ENCODE measurements at regions not wholly inside any gene's neighbourhood (a gene's known extent, or its start where the extent isn't known, plus 50 kb on each side); places are given as distances from the start of the nearest gene placed in this dataset.

DNA sequence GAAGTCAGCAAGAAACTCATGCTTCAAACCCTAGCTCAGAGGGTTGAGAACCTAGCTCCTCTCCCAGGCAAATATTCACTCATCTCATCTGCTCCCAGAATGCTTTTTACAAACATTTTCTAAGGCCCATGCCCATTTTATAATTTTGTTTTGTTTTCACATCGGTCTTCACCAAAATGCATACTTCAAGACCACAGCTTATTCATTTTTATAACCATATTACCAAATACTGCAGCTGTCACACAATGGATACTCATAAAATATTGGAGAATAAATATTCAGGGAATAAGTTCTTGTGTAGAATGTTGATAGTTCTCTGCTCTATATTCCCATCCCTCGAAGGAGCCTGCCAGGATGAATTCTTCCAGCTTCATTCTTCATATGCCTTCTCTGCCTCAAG is 50.8 kb upstream of the HOXC13 start:
- H3K4me3 ChIP-seq = no peak overlapping the region
- no peaks in the 10 kb centered on the region for H3K36me3 ChIP-seq
- TF ChIP-seq Cebpa-rat (IDR thresholded peaks at IDR 0.05) = no peak
- H4K20me1 ChIP-seq = no peaks in the 10 kb centered on the region
- H3K9me3 ChIP-seq (replicated peaks in 1 of 11) = no peaks in the 10 kb centered on the region
- H3K4me1 ChIP-seq = peaks cover 0 to 9% (median 5%) of the 10 kb centered on the region in 10 experiments; a peak in 10 of 20 replicates
- H3K27me3 ChIP-seq = no peaks in the 10 kb centered on the region; a peak in 1 of 22 replicates
- no peak overlapping the region for H3K9ac ChIP-seq
- H3K27ac ChIP-seq = no peak overlapping the region
- no peak overlapping the region for H3K4me2 ChIP-seq
